GM19397 (cell line): ENCODE measurements at regions not wholly inside any gene's neighbourhood (a gene's known extent, or its start where the extent isn't known, plus 50 kb on each side); places are given as distances from the start of the nearest gene placed in this dataset.

Experiments used
- ATAC-seq: cut with Tn5 transposase; IDR thresholded peaks from one replicate; pipeline ENCODE4 v1.9.1; 2021; ENCODE audit warnings: mild to moderate bottlenecking, moderate library complexity; ENCODE audit not compliant: unreplicated experiment

- ATAC-seq: no peak
Measured at GRCh38 chr7:131904760-131905327, 348.4 kb upstream of the PODXL start.

DNA sequence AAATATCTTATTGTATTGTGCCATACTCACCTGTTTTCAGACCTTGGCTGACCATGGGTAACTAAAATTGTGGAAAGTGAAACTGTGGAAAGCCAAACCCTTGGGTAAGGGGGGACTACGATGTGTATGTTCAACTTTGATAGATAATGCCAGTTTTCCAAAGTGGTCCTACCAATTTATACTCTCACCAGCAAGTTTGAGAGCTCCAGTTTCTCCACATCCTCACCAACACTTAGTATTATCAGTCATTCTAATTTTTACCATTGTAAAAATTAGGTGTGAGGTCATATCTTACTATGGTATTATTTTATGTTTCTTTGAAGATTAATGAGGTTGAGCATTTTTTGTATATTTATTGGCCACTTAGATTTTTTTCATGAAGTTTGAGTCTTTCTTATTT, 346.9 kb upstream of the PODXL start:
- ATAC-seq: no peak

- ATAC-seq: no peak
Measured at GRCh38 chr7:131900785-131901287, 344.4 kb upstream of the PODXL start.

DNA sequence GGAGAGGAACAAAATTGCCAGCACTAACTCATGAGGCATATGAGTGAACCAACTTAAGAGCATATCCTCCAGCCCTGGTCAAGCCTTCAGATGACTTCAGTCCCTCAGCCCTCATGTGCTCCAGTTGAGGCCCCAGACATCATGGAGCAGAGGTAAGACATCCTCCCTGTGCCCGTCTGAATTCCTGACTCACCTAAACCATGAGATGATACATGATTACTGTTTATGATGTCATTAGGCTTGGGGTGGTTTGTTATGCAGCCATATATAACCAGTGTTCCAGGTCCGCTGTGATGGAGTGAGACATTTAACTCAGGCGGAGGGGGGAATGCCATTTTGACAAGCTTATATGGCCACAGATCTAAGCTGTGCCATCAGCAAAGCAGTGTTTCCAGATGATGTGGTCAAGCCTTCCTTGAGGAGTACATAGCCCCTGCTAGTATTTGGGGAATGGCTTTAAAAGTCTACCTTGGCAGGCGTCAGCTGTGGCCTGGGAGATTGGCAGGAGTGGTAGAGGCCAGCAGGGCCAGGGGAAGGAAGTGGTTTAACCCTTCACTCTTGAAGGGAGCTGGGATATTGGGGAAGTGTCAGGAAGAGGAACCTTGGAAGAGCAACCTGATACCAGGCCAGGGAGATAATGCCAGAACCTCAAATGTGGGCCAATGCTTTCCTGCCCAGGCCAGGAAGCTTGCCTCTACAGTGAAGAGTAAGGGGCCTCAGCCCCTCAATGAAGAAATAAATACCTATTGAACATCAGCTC, 343.0 kb upstream of the PODXL start:
- ATAC-seq: no peak

DNA sequence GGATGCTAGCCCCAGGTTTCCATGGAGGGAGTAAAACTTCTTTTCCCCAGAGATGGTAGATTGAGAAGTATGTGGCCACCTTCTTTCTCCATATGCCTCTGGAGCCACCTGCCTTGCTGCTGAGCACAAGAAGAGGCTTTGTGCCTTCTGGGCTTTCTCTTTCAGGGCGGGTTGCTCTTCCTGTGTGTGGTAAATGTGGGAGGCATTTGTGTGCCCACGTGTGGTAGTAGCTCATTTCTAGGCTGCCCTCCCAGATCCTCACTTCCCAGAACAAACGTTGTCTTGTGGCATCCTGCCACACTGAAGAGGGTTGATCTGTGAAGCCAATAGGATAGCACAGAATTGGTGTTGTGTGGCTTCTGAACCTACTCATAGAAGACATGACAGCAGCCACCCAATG, 342.0 kb upstream of the PODXL start:
- ATAC-seq: no peak

GRCh38 chr7:131897790-131898165, 341.4 kb upstream of the PODXL start:
- ATAC-seq: no peak

- ATAC-seq: no peak
Measured at GRCh38 chr7:131897016-131897789, 340.8 kb upstream of the PODXL start.

- ATAC-seq: no peak
Measured at GRCh38 chr7:131896165-131896863, 339.9 kb upstream of the PODXL start.

- ATAC-seq: no peak
Measured at GRCh38 chr7:131895541-131896164, 339.2 kb upstream of the PODXL start.

GRCh38 chr7:131893631-131894340, 337.4 kb upstream of the PODXL start:
- ATAC-seq: no peak

DNA sequence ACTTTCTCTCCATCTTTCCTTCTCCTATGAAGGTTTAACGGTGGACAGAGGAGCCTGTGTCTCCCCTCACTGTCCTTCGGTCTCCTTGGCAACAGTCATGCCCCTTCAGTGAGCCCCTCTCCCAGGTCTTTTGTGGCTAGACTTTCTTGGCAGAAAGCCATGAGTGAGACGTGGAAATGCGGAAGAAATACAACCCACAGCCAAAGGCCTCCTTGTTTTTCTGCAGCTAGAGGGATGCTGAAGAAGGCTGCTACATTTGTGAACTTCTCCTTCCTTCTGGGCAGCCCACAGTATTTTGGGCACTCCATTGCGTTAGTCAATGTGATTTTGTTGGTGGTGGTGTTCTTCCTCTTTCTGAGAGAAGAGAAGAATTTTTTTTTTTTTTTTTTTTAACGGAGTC, 333.7 kb upstream of the PODXL start:
- no peak for ATAC-seq

DNA sequence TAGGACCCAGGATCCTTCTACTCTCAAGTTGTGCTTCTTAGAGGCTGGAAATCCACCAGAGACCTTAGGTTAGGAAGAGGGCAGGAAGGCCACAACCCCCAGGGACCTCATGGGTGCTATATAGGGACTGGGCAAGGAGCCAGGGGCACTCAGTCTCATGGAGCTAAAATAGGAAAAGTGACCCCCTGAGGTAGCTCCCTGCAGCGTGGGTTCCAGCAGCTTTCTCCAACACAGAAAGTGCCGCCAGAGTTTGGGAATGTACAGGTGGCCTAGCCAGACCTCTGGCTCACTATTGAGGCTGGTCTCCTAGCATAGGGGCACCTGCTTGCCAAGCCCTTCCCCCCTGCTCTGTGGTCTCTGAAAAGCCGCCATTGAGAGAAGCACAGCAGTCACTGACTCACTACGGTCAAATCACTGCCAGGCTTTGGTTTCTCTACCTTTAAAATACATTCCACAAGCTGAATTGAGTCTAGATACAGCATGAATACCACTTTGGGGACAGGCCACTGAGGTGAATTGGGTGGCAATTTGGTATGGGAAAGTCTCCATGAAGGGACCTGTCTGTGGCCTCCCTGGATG, 333.2 kb upstream of the PODXL start:
- no peak for ATAC-seq

- ATAC-seq: no peak
Measured at GRCh38 chr7:131883769-131884168, 327.3 kb upstream of the PODXL start.

DNA sequence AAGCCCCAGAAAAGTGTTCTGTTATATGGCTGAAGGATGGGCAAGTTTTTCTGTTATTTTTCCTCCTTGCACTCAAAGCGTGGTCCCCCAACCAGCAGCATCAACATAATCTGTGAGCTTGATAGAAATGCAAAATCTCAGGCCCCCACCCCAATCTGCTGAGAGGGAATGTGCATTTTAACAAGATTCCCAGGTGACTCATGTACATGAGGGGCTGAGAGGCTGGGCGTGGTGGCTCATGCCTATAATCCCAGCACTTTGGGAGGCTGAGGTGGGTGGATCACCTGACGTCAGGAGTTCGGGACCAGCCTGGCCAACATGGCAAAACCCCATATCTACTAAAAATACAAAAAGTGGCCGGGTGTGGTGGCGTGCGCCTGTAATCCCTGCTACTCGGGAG, 326.8 kb upstream of the PODXL start:
- no peak for ATAC-seq

DNA sequence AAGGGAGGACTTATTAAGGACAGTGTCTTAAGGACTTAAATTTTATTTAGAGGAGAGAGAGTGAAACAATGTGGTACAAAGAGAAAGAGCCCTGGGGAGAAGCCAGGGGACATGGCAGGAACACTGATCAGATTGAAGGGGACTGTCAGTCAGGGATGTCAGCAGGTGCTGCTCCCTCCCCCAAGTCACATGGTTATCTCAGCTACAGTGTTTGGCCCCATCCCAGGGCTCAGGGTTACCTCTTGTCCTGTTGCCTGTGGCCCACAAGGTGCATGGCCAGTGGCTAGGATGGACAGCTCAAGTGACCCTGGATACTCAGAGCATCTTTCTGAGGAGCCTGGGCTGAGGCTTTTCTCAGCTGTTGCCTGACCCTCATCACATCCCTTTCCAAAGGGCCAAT, 325.9 kb upstream of the PODXL start:
- no peak for ATAC-seq

DNA sequence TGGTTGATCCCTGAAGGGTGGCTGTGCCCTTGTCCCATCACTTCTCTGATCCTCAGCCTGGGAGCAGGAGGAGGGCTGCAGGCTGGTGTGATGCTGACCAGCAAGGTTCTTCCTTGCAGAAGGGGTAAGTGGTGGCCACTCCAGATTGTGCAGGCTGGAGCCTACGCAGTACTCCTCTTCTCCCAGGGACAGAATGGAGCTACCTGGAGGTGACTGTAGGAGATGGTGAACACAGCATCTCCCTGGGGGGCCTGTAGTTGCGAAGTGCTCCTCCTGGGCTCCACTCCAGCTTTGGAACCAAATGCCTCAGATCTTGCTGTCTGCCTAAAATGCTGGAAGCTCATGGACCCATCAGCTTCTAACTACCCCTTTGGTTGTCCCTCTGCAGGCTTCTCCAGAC, 323.6 kb upstream of the PODXL start:
- no peak for ATAC-seq

DNA sequence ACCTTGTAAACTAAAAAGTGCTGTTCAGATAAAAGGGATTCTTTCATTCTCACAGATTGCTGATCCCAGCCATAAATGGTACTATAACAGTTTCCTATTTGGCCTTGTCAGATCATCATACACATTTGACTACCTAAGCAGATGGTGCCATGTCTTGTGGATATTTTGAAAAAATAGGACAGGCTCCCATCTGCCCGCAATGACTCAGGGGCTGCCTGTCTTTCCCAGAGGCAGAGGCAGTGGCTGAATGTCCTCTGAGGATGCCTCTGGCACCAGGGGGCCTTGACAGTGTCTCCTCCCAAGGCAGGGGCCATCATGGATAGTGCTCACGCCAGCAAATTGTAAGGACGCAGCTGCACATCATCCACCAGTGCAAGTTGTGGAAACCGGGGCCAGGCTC, 323.0 kb upstream of the PODXL start:
- no peak for ATAC-seq

DNA sequence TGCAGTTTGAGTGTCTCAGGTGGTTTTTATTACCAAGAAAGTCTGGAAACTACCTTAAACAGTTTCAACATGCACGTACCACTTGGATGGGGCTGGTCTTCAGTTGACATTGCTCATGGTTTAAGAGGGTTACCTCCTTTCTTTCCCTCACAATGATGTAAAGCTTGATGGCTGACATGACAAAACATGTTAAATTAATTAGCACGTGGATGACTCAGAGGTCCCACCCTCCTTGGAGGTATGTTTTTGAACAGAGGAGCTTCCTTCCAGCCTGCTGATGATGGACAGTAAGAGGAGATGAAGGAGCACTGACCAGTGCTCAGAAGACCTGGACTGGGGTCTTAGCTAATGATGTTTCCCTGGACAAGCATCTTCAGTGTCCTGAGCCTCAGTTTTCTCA, 322.3 kb upstream of the PODXL start:
- ATAC-seq: no peak

GRCh38 chr7:131873581-131873980, 317.2 kb upstream of the PODXL start:
- no peak for ATAC-seq

DNA sequence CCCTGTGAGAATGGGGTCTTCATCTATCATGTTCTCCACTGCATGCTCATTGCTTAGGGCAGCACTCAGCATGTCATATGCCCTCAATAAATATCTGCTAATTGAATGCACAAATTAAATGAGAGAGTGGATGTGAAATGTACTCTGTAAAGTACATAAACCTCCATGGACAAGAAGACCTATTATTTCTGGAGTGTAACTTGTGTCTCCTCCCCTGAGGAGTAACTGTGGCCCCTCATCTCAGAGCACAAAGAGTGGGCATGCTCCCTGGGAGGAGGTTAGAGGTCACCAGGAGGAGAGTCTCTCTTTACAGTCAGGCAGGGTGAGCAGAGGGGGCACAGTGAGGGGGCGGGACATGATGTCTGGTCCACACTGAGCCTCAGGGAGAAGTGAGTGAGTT, 313.6 kb upstream of the PODXL start:
- ATAC-seq: no peak
